ENCODE measurements at regions not wholly inside any gene's neighbourhood (a gene's known extent, or its start where the extent isn't known, plus 50 kb on each side); places are given as distances from the start of the nearest gene placed in this dataset.
"Not testable (repeated sequence)": the region's sequence is repeated elsewhere in the genome, so short reads cannot be mapped to it uniquely, and the experiment has no call there.

GRCh38 chr2:226088366-226088674 is 688.8 kb downstream of the NYAP2 start:
- Histone ChIP-seq H3K27ac (no peak overlapping the region), H3K9me3 (ENCODE audit: low read depth) (no peaks in the 10 kb centered on the region), H3K36me3 (no peaks in the 10 kb centered on the region), H3K4me1 (ENCODE audit: low read depth) (no peaks in the 10 kb centered on the region), H3K4me3 (no peak overlapping the region), H3K27me3 (no peaks in the 10 kb centered on the region)
- TF ChIP-seq, protein P1, sequence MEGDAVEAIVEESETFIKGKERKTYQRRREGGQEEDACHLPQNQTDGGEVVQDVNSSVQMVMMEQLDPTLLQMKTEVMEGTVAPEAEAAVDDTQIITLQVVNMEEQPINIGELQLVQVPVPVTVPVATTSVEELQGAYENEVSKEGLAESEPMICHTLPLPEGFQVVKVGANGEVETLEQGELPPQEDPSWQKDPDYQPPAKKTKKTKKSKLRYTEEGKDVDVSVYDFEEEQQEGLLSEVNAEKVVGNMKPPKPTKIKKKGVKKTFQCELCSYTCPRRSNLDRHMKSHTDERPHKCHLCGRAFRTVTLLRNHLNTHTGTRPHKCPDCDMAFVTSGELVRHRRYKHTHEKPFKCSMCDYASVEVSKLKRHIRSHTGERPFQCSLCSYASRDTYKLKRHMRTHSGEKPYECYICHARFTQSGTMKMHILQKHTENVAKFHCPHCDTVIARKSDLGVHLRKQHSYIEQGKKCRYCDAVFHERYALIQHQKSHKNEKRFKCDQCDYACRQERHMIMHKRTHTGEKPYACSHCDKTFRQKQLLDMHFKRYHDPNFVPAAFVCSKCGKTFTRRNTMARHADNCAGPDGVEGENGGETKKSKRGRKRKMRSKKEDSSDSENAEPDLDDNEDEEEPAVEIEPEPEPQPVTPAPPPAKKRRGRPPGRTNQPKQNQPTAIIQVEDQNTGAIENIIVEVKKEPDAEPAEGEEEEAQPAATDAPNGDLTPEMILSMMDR (IDR thresholded peaks at IDR 0.05; ENCODE audit: low read depth, low read length), result no peak
- DNase-seq (ENCODE audit: low read depth in 1 of 2, low spot score in 1 of 2), result no peak

DNA sequence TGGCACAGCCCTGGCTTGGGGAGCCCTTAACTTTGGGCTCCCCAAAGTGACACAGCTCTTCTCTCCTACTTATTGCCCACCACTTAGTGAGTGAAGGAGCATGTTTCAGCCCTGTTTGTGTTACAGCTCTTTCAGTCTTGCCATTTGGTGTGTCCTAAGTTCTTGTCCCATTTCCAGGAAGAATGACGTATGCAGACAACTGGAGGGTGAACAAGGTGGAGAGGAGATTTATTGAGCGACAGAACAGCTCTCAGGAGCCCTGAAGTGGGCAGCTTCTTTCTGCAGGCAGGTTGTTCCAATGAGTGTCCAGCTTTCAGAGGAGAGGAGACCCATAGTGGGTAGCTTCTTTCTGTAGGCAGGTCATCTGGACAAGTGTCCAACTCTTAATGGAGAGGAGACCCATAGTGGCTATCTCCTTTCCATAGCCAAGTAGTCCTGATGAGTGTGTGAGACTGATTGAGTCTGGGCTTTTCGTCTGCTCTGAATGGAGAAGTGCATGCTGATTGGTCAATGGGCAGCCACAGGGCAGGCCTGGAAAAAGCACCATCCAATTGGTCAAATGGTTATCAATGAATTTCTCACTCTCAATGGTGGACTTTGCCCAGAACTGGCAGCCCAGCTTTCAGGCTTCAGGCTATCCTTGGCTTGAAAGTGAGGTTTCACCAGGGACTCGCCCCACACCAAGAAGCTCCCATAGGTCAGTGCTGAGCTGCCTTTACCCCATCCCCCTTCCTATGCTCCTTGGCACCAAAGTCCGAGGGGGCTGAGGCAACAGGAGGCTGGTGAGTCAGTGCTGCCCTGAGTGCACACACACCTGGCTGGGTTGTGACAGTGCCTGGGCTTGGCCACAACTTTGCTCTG is 688.2 kb downstream of the NYAP2 start:
- no peak for DNase-seq (ENCODE audit: low read depth in 1 of 2, low spot score in 1 of 2)
- no peaks in the 10 kb centered on the region for H3K4me1 ChIP-seq (ENCODE audit: low read depth)
- H3K9me3 ChIP-seq (ENCODE audit: low read depth), result no peaks in the 10 kb centered on the region
- H3K36me3 ChIP-seq, result no peaks in the 10 kb centered on the region
- no peak overlapping the region for H3K4me3 ChIP-seq
- TF ChIP-seq, protein P1 (IDR thresholded peaks at IDR 0.05; ENCODE audit: low read depth, low read length), result no peak
- no peaks in the 10 kb centered on the region for H3K27me3 ChIP-seq
- no peak overlapping the region for H3K27ac ChIP-seq

DNA sequence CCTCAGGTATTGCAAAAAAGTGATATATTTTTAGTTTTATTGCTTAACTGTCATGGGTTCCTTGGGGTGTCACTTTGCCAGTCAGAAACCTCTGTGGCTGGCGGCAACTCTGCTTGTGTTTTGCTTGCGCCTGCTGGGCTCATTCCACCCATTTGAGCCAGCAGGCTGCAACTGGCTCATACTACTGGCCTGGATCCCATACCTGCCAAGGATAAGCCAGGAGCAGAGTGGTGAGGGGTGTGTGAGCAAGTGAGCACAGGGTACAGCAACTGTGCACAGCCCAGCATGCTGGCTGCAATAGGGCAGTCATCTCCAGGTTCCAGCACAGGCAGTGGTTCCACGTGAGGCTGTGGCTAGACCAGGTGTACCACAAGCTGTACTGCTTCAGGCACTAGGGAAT is 687.5 kb downstream of the NYAP2 start:
- Histone ChIP-seq H3K27me3 (no peaks in the 10 kb centered on the region), H3K36me3 (no peaks in the 10 kb centered on the region), H3K4me3 (no peak overlapping the region), H3K27ac (no peak overlapping the region), H3K9me3 (ENCODE audit: low read depth) (no peaks in the 10 kb centered on the region), H3K4me1 (ENCODE audit: low read depth) (no peaks in the 10 kb centered on the region)
- TF ChIP-seq, protein P1 (IDR thresholded peaks at IDR 0.05; ENCODE audit: low read depth, low read length), result no peak
- DNase-seq (ENCODE audit: low read depth in 1 of 2, low spot score in 1 of 2), result no peak

- Histone ChIP-seq H3K9me3 (ENCODE audit: low read depth) (no peaks in the 10 kb centered on the region), H3K27ac (no peak overlapping the region), H3K27me3 (no peaks in the 10 kb centered on the region), H3K4me3 (no peak overlapping the region), H3K4me1 (ENCODE audit: low read depth) (no peaks in the 10 kb centered on the region), H3K36me3 (no peaks in the 10 kb centered on the region)
- TF ChIP-seq, protein P1 (IDR thresholded peaks at IDR 0.05; ENCODE audit: low read depth, low read length), result no peak
- DNase-seq (ENCODE audit: low read depth in 1 of 2, low spot score in 1 of 2), result no peak
Observed at GRCh38 chr2:226086190-226086589, 686.7 kb downstream of the NYAP2 start.

DNA sequence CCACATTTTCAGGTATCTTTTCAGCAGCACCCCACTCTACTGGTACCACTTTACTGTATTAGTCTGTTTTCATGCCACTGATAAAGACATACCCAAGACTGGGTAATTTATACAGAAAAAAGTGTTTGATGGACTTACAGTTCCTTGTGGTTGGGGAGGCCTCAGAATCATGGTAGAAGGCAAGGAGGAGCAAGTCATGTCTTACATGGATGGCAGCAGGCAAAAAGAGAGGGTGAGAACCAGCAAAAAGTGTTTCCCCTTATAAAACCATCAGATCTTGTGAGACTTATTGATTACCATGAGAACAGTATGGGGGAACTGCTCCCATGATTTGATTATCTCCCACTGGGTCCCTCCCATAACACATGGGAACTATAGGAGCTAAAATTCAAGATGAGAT is 685.9 kb downstream of the NYAP2 start:
- not testable (repeated sequence) for H3K27me3 ChIP-seq; H3K4me3 ChIP-seq; H3K27ac ChIP-seq; H3K9me3 ChIP-seq (ENCODE audit: low read depth); H3K36me3 ChIP-seq; H3K4me1 ChIP-seq (ENCODE audit: low read depth); DNase-seq (ENCODE audit: low read depth in 1 of 2, low spot score in 1 of 2)

DNA sequence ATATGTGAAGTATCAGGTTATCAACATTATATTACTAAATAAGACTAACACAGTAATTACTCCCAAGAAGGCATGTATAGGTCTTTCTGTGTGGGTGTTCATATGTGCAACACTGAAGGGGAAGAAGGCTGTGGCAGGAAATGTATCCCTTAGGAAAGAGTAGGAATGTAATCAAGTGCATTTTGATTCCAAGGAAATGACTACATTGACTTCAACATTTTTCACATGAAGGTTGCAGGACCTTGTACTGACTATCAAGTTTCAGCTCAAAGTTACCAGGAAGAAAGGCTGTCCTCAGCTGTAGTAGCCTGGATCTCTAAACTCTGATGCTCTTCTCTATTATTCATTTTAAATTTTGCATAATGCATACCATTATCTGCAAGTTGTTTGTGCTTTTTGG is 680.8 kb downstream of the NYAP2 start:
- H3K9me3 ChIP-seq (ENCODE audit: low read depth), result no peaks in the 10 kb centered on the region
- DNase-seq (ENCODE audit: low read depth in 1 of 2, low spot score in 1 of 2), result peak in 1 of 2 donors; percentile 64
- no peaks in the 10 kb centered on the region for H3K27me3 ChIP-seq
- peaks cover 5% of the 10 kb centered on the region for H3K4me1 ChIP-seq (ENCODE audit: low read depth)
- H3K27ac ChIP-seq, result no peak overlapping the region
- TF ChIP-seq, protein P1 (IDR thresholded peaks at IDR 0.05; ENCODE audit: low read depth, low read length), result no peak
- H3K4me3 ChIP-seq, result no peak overlapping the region
- no peaks in the 10 kb centered on the region for H3K36me3 ChIP-seq

Data from cardiac muscle cell (in vitro differentiated cells and primary cell).